ENCODE measurements at regions not wholly inside any gene's neighbourhood (a gene's known extent, or its start where the extent isn't known, plus 50 kb on each side); places are given as distances from the start of the nearest gene placed in this dataset.

DNA sequence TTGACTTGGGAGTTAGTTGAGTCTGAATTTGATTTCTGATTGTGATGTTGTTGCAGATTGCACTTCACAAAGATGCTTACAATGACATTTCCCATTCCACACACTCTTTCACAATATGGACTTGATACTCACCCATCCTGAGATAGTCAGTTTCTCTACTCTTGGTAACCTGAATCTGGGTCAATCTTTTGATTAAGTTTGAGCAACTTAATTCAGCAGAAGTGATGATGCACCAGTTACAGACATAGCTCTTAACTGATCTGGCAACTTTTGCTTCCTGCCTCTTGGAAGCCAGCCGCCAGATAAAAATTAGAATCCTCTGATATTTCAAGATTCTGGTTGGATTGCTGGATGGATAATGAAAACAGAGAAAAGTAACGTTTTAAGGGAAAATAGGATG, 79.7 kb upstream of the OSMR start:
- Histone ChIP-seq H3K4me3 (no peak overlapping the region), H3K27me3 (replicated peaks) (no peaks in the 10 kb centered on the region), H3K27ac (peak overlapping the region; percentile 95), H3K36me3 (no peaks in the 10 kb centered on the region), H3K4me1 (replicated peaks) (peaks cover 33% of the 10 kb centered on the region), H3K9me3 (replicated peaks) (peaks cover 7% of the 10 kb centered on the region)
- no peak for DNase-seq (ENCODE audit: low read depth in 1 of 2, low spot score in 2 of 2)

DNA sequence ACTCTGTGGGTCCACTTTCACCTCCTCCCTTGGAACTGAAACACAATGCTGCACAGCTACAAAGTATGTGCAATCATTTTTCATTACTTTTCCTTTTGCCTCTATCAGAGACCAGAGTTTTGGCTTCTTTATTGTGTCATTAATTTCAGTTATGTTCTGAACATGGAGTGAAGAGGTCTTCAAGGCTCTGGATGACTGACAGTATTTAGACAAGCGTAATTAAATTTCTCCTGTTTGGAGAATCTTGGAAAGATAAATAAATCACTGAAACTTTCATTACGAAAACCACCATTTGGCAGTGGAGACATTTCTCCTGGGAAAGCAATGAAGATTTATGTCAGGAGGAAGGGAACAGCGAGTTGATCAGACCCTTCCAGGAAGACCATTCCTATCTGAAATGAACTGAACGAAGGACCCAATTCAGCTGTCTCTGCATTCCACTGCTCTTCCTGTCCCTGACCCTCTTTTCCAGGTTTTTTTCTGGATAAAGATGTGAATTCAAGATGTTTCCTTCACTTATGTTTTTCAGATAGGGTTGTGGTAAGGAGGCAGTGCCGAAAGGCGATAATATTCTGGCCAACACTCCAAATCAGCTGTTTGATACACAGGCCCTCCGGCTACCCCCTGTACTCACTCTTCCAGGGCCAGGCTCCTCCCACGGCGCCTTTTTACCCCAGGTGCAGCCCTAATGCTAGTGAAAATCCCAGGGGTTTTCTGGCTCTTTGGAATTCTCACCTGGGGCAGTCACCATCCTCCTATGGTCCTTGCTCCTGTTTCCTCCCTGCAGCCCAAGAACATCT, 77.2 kb upstream of the OSMR start:
- no peak for DNase-seq (ENCODE audit: low read depth in 1 of 2, low spot score in 2 of 2)
- peaks cover 7% of the 10 kb centered on the region for H3K9me3 ChIP-seq (replicated peaks)
- H3K27me3 ChIP-seq (replicated peaks), result no peaks in the 10 kb centered on the region
- H3K4me1 ChIP-seq (replicated peaks), result peaks cover 33% of the 10 kb centered on the region
- no peaks in the 10 kb centered on the region for H3K36me3 ChIP-seq
- no peak overlapping the region for H3K4me3 ChIP-seq
- H3K27ac ChIP-seq, result no peak overlapping the region

DNA sequence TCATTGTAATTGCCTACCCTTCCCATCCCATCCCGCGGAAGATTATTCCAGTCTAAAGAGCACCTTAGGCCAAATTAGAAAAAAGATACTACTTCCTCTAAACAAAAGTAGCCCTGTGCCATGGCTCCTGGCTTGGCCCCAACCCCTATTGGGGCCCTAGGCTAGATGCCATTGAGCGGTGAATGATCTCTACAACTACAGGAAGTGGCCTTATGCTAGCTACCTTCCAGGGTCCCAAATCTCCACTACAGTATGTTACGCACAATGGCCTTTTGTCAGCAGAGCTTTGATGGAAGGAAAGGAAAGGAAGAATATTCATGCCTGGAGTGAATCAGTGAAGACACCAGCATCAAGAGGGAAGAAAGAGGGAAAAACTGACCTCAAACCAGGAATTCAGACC, 73.3 kb upstream of the OSMR start:
- no peak for DNase-seq (ENCODE audit: low read depth in 1 of 2, low spot score in 2 of 2)
- H3K27me3 ChIP-seq (replicated peaks), result no peaks in the 10 kb centered on the region
- no peak overlapping the region for H3K4me3 ChIP-seq
- H3K4me1 ChIP-seq (replicated peaks), result peaks cover 8% of the 10 kb centered on the region
- H3K36me3 ChIP-seq, result no peaks in the 10 kb centered on the region
- no peaks in the 10 kb centered on the region for H3K9me3 ChIP-seq (replicated peaks)
- H3K27ac ChIP-seq, result no peak overlapping the region

DNA sequence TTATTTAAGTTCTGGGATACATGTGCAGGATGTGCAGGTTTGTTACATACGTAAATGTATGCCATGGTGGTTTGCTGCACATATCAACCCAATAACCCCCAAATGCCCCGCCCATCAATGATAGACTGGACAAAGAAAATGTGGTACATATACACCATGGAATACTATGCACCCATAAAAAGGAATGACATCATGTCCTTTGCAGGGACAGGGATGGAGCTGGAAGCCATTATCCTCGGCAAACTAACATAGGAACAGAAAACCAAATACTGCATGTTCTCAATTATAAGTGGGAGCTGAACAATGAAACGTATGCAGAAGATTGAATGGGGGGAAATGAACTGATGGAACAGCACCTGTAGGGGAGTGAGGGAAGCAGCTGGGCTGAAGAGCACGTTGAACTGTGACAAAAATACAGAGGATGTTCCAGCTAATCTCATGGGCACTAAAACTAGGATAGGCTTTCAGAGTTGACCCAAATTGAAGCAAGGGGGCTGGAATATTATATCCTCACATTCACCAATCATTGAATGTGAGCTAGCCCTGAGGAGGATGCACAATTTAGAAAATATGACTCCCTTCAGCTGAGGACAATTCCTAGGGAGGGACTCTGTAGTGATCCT, 70.5 kb upstream of the OSMR start:
- Histone ChIP-seq H3K27me3 (replicated peaks) (no peaks in the 10 kb centered on the region), H3K9me3 (replicated peaks) (no peaks in the 10 kb centered on the region), H3K4me1 (replicated peaks) (peaks cover 3% of the 10 kb centered on the region), H3K36me3 (no peaks in the 10 kb centered on the region), H3K27ac (no peak overlapping the region), H3K4me3 (no peak overlapping the region)
- no peak for DNase-seq (ENCODE audit: low read depth in 1 of 2, low spot score in 2 of 2)

DNA sequence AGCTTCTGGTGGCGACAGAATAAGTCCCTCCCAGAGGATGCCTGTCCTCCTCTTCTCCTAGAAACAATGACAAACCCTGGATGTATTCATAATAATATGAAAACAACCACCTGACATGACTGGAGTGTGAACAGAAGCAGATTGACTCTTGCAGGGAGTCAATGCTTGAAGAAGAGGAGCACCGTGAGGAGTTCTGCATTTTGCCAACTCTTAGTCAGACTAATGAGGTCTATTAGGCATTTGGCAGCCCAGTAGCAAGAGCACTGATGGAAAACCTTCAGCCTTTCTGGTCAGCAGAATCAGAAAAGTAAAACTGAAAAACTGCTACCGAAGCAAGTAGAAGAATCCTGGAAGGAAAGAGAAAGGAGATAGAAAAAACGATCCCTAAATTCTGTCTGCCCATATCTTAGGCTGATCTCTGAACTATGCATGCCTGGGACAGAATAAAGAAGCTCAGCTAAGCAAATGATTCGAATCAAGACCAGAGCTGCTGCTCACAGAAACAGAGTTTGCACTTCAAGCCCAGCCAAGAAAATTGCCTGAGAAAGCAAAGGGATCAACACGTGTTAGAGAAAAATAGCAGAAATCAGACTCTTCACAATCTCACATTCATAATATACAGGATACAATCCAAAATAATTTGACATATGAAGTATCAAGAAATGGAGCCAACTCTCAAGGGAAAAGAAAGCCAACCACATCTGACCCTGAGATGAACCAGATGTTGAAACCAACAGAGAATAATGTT, 69.5 kb upstream of the OSMR start:
- Histone ChIP-seq H3K27ac (no peak overlapping the region), H3K4me1 (replicated peaks) (peaks cover 13% of the 10 kb centered on the region), H3K4me3 (no peak overlapping the region), H3K36me3 (no peaks in the 10 kb centered on the region), H3K9me3 (replicated peaks) (no peaks in the 10 kb centered on the region), H3K27me3 (replicated peaks) (no peaks in the 10 kb centered on the region)
- no peak for DNase-seq (ENCODE audit: low read depth in 1 of 2, low spot score in 2 of 2)

DNA sequence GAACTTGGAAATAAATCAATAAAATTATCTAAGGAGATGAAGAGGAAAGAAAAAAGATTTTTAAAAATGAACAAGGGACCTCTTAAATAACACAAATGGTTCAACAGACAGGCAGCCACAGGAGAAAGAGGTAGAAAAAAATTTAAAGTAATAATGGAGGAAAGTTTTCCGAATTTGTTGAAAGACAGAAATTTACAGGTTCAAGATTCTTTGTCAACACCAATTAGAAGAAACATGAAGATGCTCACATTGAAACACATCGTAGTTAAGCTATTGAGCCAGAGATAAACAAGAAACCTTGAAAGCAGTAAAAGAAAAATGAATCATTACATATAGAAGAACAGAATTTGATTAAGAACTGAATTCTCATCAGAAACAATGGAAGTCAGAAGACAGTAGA, 68.7 kb upstream of the OSMR start:
- peaks cover 15% of the 10 kb centered on the region for H3K4me1 ChIP-seq (replicated peaks)
- H3K36me3 ChIP-seq, result no peaks in the 10 kb centered on the region
- no peaks in the 10 kb centered on the region for H3K27me3 ChIP-seq (replicated peaks)
- DNase-seq (ENCODE audit: low read depth in 1 of 2, low spot score in 2 of 2), result no peak
- H3K9me3 ChIP-seq (replicated peaks), result no peaks in the 10 kb centered on the region
- no peak overlapping the region for H3K4me3 ChIP-seq
- H3K27ac ChIP-seq, result no peak overlapping the region

DNA sequence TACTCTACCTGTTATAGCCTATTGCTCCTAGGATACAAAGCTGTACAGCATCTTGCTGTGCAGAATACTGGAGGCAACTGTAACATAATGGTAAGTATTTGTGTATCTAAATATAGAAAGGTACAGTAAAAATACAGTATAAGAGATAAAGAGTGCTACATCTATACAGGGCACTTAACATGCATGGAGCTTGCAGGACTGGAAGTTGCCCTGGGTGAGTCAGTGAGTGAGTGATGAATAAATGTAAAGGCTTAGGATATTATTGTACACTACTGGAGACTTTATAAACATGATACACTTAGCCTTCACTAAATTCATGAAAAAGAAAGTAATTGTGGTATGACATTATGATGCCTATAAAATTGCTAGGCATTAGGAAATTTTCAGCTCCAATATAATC, 65.5 kb upstream of the OSMR start:
- H3K36me3 ChIP-seq, result no peaks in the 10 kb centered on the region
- no peak for DNase-seq (ENCODE audit: low read depth in 1 of 2, low spot score in 2 of 2)

DNA sequence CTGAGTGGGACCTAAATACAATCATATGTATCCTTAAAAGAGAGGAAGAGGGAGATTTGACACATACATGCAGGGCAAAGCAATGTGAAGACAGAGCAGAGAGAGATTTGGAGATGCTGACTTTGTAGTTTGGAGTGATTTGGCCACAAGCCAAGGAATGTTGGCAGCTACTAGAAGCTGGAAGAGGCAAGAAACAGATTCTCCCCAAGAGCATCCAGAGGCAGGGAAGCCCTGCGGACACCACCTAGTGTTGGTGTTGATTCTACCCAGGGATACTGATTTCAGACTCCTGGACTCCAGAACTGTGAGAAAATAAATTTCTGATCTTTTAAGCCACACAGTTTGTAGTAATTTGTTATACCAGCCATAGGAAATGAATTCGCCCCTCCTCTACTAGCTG, 64.9 kb upstream of the OSMR start:
- H3K36me3 ChIP-seq, result no peaks in the 10 kb centered on the region
- no peaks in the 10 kb centered on the region for H3K9me3 ChIP-seq (replicated peaks)
- no peak overlapping the region for H3K4me3 ChIP-seq
- peaks cover 36% of the 10 kb centered on the region for H3K4me1 ChIP-seq (replicated peaks)
- H3K27me3 ChIP-seq (replicated peaks), result no peaks in the 10 kb centered on the region
- no peak overlapping the region for H3K27ac ChIP-seq
- peak; percentile 59 to 77 for DNase-seq (ENCODE audit: low read depth in 1 of 2, low spot score in 2 of 2)

More for the DNA sequence above, 65.5 kb upstream of the OSMR start:
- Histone ChIP-seq H3K27me3 (replicated peaks) (no peaks in the 10 kb centered on the region), H3K4me1 (replicated peaks) (peaks cover 36% of the 10 kb centered on the region), H3K4me3 (no peak overlapping the region), H3K27ac (no peak overlapping the region), H3K9me3 (replicated peaks) (no peaks in the 10 kb centered on the region)

DNA sequence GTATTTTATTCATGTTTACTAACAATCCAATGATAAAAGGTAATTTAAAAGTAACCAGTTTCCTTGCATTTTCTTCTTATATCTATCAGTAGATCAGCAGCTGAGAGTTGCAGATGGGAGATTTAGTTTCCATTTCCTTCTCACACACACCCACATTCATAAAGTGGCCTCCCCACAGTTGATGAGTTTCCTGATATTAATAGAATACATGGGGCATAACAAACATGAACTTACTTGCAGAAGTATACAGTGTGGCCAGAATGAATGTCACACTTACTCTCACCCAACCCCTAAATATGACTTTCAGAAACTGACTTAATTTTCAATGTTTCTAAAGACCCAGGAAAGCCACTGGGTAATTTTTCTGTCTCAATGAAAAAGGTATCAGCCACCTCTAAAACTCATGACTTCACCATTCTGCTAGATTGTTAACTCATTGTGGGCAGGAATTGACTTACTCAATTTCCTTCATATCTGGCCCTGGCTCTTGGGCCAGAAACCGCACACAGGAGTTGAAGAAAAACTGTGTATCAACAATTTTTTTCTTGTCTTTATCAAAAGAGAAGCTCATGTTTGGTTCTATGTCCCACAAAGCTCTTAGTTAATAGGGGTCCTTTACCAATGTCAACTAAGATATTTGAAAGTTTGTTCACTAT, 63.5 kb upstream of the OSMR start:
- Histone ChIP-seq H3K36me3 (no peaks in the 10 kb centered on the region), H3K4me3 (no peak overlapping the region), H3K9me3 (replicated peaks) (no peaks in the 10 kb centered on the region), H3K27ac (peak overlapping the region; percentile 76), H3K4me1 (replicated peaks) (peaks cover 36% of the 10 kb centered on the region), H3K27me3 (replicated peaks) (no peaks in the 10 kb centered on the region)
- DNase-seq (ENCODE audit: low read depth in 1 of 2, low spot score in 2 of 2), result no peak

DNA sequence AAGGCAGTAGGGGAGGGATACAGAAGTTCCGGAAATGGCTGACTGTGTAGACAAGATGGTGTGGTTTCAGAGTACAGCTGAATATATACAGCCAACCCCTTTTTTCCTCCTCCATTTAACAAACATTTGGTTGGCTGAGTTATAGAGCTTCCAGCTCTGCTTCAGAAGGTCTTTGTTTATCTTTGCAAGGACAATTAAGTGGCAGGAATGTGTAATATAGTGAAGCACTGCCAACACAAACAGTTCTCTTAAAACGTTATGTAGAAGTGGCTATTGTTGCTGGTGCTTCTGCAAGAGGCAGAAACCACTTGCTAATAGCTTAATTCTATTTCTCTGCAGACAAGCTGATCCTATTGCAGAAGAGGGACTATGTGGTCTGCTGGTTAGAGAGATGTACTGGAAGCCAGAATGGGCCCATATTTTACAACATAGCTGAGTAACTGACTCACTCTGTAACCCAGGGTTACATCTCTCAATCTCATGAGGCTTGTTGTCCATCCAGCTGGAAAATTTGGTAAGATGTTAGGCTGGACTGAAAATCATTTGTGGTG, 62.7 kb upstream of the OSMR start:
- Histone ChIP-seq H3K27ac (peak overlapping the region; percentile 76), H3K27me3 (replicated peaks) (no peaks in the 10 kb centered on the region), H3K4me1 (replicated peaks) (peaks cover 36% of the 10 kb centered on the region), H3K36me3 (no peaks in the 10 kb centered on the region), H3K4me3 (no peak overlapping the region), H3K9me3 (replicated peaks) (no peaks in the 10 kb centered on the region)
- DNase-seq (ENCODE audit: low read depth in 1 of 2, low spot score in 2 of 2), result peak; percentile 80 to 98

DNA sequence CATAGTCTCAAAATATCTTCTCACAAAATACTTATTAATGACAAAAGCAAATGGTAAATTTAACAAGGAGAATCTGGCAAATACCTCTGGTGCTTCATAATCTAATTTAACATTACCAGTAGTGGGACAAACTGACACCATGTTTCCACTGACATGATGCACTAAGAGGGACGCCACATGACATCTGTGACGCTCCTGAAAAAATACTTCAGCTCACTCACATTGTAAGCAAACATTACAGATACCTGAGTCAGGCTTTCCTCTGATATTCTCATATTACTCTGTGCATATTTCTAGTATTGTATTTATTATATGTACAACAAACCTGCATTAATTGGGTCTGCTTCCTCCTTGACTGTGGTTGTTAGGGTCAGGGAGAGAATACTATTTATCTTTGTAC, 56.7 kb upstream of the OSMR start:
- peaks cover 28% of the 10 kb centered on the region for H3K4me1 ChIP-seq (replicated peaks)
- H3K27me3 ChIP-seq (replicated peaks), result no peaks in the 10 kb centered on the region
- DNase-seq (ENCODE audit: low read depth in 1 of 2, low spot score in 2 of 2), result no peak
- no peak overlapping the region for H3K27ac ChIP-seq
- H3K9me3 ChIP-seq (replicated peaks), result no peaks in the 10 kb centered on the region
- no peak overlapping the region for H3K4me3 ChIP-seq
- H3K36me3 ChIP-seq, result no peaks in the 10 kb centered on the region

DNA sequence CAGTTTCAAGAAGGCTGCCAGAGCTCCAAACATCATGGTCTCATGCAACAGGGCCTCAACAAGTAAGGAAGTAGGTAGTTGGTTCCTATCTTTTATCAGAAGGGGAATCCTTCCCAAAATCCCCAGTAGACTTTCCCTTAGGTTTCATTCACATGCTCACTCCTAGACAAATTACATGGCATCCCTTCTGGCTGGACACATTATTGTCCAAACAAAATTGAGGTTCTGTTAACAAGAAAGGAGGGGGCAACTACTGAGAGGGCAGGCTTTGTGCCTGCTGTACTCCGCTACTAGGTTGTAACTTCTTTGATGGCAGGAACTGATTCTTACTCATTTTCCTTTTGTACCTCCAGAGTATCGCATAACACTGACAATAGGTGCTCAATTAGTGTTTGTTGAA, 56.0 kb upstream of the OSMR start:
- Histone ChIP-seq H3K27ac (no peak overlapping the region), H3K4me3 (no peak overlapping the region), H3K4me1 (replicated peaks) (peaks cover 25% of the 10 kb centered on the region), H3K27me3 (replicated peaks) (no peaks in the 10 kb centered on the region), H3K9me3 (replicated peaks) (no peaks in the 10 kb centered on the region), H3K36me3 (no peaks in the 10 kb centered on the region)
- DNase-seq (ENCODE audit: low read depth in 1 of 2, low spot score in 2 of 2), result no peak

DNA sequence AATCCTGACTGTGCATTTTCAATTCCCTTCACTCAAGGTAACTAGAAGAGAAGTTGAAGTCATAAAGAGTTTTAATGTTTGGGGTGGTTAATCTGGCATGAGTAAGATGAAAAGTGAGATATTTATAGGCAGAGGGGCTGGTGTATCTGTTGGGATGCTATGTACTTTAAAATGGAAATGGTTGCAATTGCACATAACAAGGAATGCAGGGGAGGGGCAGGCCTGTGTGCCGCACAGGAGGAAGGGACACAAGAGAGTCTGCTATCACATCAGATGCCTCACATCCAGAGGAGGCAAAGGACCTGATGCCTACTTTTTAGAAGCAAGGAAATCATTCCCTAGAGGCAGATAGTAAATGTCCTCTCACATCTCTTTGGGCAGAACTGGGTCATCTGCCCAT, 55.5 kb upstream of the OSMR start:
- Histone ChIP-seq H3K27ac (peak overlapping the region; percentile 27; the same call in 1 of the 2 replicates), H3K4me1 (replicated peaks) (peaks cover 26% of the 10 kb centered on the region), H3K27me3 (replicated peaks) (no peaks in the 10 kb centered on the region), H3K4me3 (no peak overlapping the region), H3K9me3 (replicated peaks) (no peaks in the 10 kb centered on the region), H3K36me3 (no peaks in the 10 kb centered on the region)
- DNase-seq (ENCODE audit: low read depth in 1 of 2, low spot score in 2 of 2), result no peak

Measured in SJSA1 (cell line).